ENCODE measurements at regions not wholly inside any gene's neighbourhood (a gene's known extent, or its start where the extent isn't known, plus 50 kb on each side); places are given as distances from the start of the nearest gene placed in this dataset.

- no peak for TF ChIP-seq CTCF (conservative IDR thresholded peaks at IDR 0.05; ENCODE audit: low read depth, low read length)
- no peak for TF ChIP-seq EZH2 (IDR thresholded peaks at IDR 0.05; ENCODE audit: borderline replicate concordance, low read depth, low read length, poor library complexity, severe bottlenecking)
These were observed 69.9 kb upstream of the SHANK2 start for GRCh38 chr11:71322192-71322735.

Measured in A673 (cell line).